ENCODE measurements at regions not wholly inside any gene's neighbourhood (a gene's known extent, or its start where the extent isn't known, plus 50 kb on each side); places are given as distances from the start of the nearest gene placed in this dataset.

DNA sequence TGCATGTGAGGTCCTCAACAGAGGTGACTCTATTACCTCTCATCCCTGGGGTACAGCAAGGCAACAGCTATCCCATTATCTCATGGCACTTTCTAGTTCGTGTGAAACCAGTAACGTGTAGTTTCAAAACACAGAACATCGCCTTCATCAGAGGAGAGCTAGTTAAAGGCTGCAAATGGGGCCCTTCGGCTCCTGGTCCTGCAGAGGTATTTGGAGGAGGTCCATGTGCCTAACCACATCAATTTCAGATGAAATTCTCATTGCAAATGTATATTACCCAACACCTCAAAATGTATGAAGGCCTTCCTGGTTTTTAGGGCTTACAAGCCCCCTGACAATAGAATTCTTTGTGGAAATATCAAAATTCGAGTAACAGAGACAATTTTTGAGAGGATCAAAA is 95.7 kb upstream of the PSMD7 start:
- Histone ChIP-seq H2AFZ (ENCODE audit: low read depth, low read length, poor library complexity, severe bottlenecking) (no peak overlapping the region), H3K9me2 (ENCODE audit: insufficient read depth) (no peaks in the 10 kb centered on the region), H3K27me3 (ENCODE audit: insufficient read depth, low read length) (peaks cover 5% of the 10 kb centered on the region; the same call in 1 of the 2 replicates), H3K4me3 (replicated peaks in 1 of 2; ENCODE audit: low read depth in 1 of 2, low read length in 2 of 2) (no peak overlapping the region), H3K79me2 (ENCODE audit: insufficient read depth, low read length) (no peaks in the 10 kb centered on the region), H3K9ac (ENCODE audit: low read length) (no peak overlapping the region), H3K27ac (ENCODE audit: low read depth, low read length) (no peak overlapping the region), H3K4me2 (ENCODE audit: low read length) (no peak overlapping the region), H3K36me3 (ENCODE audit: control insufficient read depth in 1 of 2, insufficient read depth in 2 of 2, low read length in 2 of 2) (no peaks in the 10 kb centered on the region), H3K9me3 (ENCODE audit: control insufficient read depth in 1 of 2, insufficient read depth in 1 of 2, low read depth in 1 of 2, low read length in 2 of 2) (no peaks in the 10 kb centered on the region), H3K4me1 (ENCODE audit: control insufficient read depth in 1 of 2, insufficient read depth in 2 of 2, low read length in 2 of 2) (no peaks in the 10 kb centered on the region), H4K20me1 (ENCODE audit: insufficient read depth) (no peaks in the 10 kb centered on the region)
- no peak for ATAC-seq
- BruUV-seq (replicated peaks): no TSS peak
- no peak for DNase-seq (ENCODE audit: low read depth, low spot score)
- POLR2A ChIA-PET: no interaction called here
- intact Hi-C loops (cut with micrococcal nuclease): no loop called here
- RAD21 ChIA-PET (ENCODE audit: low non-redundant PET in 1 of 2, low total read pairs in 2 of 2, uncharacterized antibody in 2 of 2, unreplicated experiment in 2 of 2): no interaction called here
- CTCF ChIA-PET: no interaction called here
- no peak for TF ChIP-seq SRF (IDR thresholded peaks at IDR 0.05; ENCODE audit: low read depth)
- TF ChIP-seq ZNF274 (IDR thresholded peaks at IDR 0.05; ENCODE audit: low read depth, low read length): no peak
- TF ChIP-seq ELF1 (IDR thresholded peaks at IDR 0.05; ENCODE audit: borderline replicate concordance, low read depth): no peak
- no peak for TF ChIP-seq SIN3A (IDR thresholded peaks at IDR 0.05; ENCODE audit: low read depth)
- no peak for TF ChIP-seq EZH2 (IDR thresholded peaks at IDR 0.05)
- TF ChIP-seq ZFX (IDR thresholded peaks at IDR 0.05): no peak
- no peak for TF ChIP-seq EZH2phosphoT487 (IDR thresholded peaks at IDR 0.05; ENCODE audit: borderline replicate concordance)
- no peak for TF ChIP-seq SP1 (IDR thresholded peaks at IDR 0.05; ENCODE audit: low read depth)
- no peak for TF ChIP-seq POLR2A (IDR thresholded peaks at IDR 0.05; ENCODE audit: borderline replicate concordance, extremely low read depth, insufficient read depth, insufficient read length)
- no peak for TF ChIP-seq JUND (IDR thresholded peaks at IDR 0.05)
- TF ChIP-seq CBX3 (IDR thresholded peaks at IDR 0.05; ENCODE audit: low read depth): no peak
- TF ChIP-seq FOSL1 (IDR thresholded peaks at IDR 0.05; ENCODE audit: low read depth): no peak

DNA sequence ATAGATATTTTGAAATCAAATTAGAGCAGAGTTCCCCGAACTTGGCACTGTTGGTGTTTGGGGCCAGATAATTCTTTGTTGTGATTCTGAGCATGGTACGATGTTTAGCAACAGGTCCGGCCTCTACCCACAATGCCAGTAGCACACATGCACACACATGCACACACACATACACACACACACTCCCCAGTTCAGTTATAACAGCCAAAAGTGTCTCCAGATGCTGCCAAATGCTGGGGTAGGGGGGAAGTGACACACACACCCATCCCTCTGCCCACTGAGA is 96.8 kb upstream of the PSMD7 start:
- TF ChIP-seq EZH2phosphoT487 (IDR thresholded peaks at IDR 0.05; ENCODE audit: borderline replicate concordance) (no peak), ZNF274 (IDR thresholded peaks at IDR 0.05; ENCODE audit: low read depth, low read length) (no peak)
- Histone ChIP-seq H3K36me3 (ENCODE audit: control insufficient read depth in 1 of 2, insufficient read depth in 2 of 2, low read length in 2 of 2) (no peaks in the 10 kb centered on the region), H3K9me3 (ENCODE audit: control insufficient read depth in 1 of 2, insufficient read depth in 1 of 2, low read depth in 1 of 2, low read length in 2 of 2) (no peaks in the 10 kb centered on the region), H3K4me3 (replicated peaks in 1 of 2; ENCODE audit: low read depth in 1 of 2, low read length in 2 of 2) (no peak overlapping the region), H4K20me1 (ENCODE audit: insufficient read depth) (no peaks in the 10 kb centered on the region), H3K9me2 (ENCODE audit: insufficient read depth) (no peaks in the 10 kb centered on the region), H3K79me2 (ENCODE audit: insufficient read depth, low read length) (no peaks in the 10 kb centered on the region), H3K27me3 (ENCODE audit: insufficient read depth, low read length) (peaks cover 5% of the 10 kb centered on the region; the same call in 1 of the 2 replicates), H2AFZ (ENCODE audit: low read depth, low read length, poor library complexity, severe bottlenecking) (no peak overlapping the region), H3K27ac (ENCODE audit: low read depth, low read length) (no peak overlapping the region), H3K4me1 (ENCODE audit: control insufficient read depth in 1 of 2, insufficient read depth in 2 of 2, low read length in 2 of 2) (no peaks in the 10 kb centered on the region), H3K4me2 (ENCODE audit: low read length) (no peak overlapping the region), H3K9ac (ENCODE audit: low read length) (no peak overlapping the region)
- DNase-seq (ENCODE audit: low read depth, low spot score) (no peak), ATAC-seq (no peak)
- POLR2A ChIA-PET: no interaction called here
- no TSS peak for BruUV-seq (replicated peaks)
- RAD21 ChIA-PET (ENCODE audit: low non-redundant PET in 1 of 2, low total read pairs in 2 of 2, uncharacterized antibody in 2 of 2, unreplicated experiment in 2 of 2): no interaction called here
- intact Hi-C loops (cut with micrococcal nuclease): no loop called here
- CTCF ChIA-PET: no interaction called here
